WTC11 (cell line): ENCODE measurements at regions not wholly inside any gene's neighbourhood (a gene's known extent, or its start where the extent isn't known, plus 50 kb on each side); places are given as distances from the start of the nearest gene placed in this dataset.

Experiments used
- ATAC-seq: fragments of 200-7000 bp; cut with Tn5 transposase; 2 replicates; pipeline ENCODE4 v1.10.0; 2021; ENCODE audit warnings: mild to moderate bottlenecking, moderate library complexity
- CTCF ChIA-PET: fragments of 300-600 bp; sonication (Branson Sonifier 250); formaldehyde crosslinking; loops from one replicate; lab custom pipeline; 2021; ENCODE audit warnings: antibody characterized with exemption; lab: Charles Lee
- POLR2A ChIA-PET: fragments of 350-600 bp; sonication (Branson Sonifier 250); formaldehyde crosslinking; loops from one replicate; lab custom pipeline; 2021; ENCODE audit warnings: antibody characterized with exemption; lab: Charles Lee
- DNase-seq: peaks from one replicate; pipeline ENCODE4 v3.0.0; 2021; ENCODE audit warnings: low spot score
- H3K27ac Mint-ChIP-seq: 2 replicates; pipeline ENCODE4 v1.8.0; 2021; ENCODE audit warnings: mixed read lengths
- H3K27me3 Mint-ChIP-seq: 2 replicates; pipeline ENCODE4 v1.8.0; 2021; ENCODE audit warnings: low read depth, mild to moderate bottlenecking, moderate library complexity, mixed read lengths
- H3K36me3 Mint-ChIP-seq: 2 replicates; pipeline ENCODE4 v1.8.0; 2021; ENCODE audit warnings: mixed read lengths
- H3K4me1 Mint-ChIP-seq: 2 replicates; pipeline ENCODE4 v1.8.0; 2022; ENCODE audit warnings: mixed read lengths
- H3K4me3 Mint-ChIP-seq: 2 replicates; pipeline ENCODE4 v1.8.0; 2021; ENCODE audit warnings: mild to moderate bottlenecking, moderate library complexity, mixed read lengths
- H3K9me3 Mint-ChIP-seq: 2 replicates; pipeline ENCODE4 v1.8.0; 2021; ENCODE audit warnings: mixed read lengths
- ATF2 ChIP-seq: sonication (generic); formaldehyde crosslinking; IDR thresholded peaks from 2 replicates; pipeline ENCODE4 v1.8.1; 2022; ENCODE audit warnings: low read depth, missing genetic modification reagents, borderline replicate concordance
- CBFB ChIP-seq: sonication (generic); formaldehyde crosslinking; IDR thresholded peaks from 2 replicates; pipeline ENCODE4 v1.8.1; 2022; ENCODE audit warnings: mild to moderate bottlenecking, low read depth, missing genetic modification reagents
- ESRRA ChIP-seq: sonication (generic); formaldehyde crosslinking; IDR thresholded peaks from 2 replicates; pipeline ENCODE4 v1.8.1; 2022; ENCODE audit warnings: mild to moderate bottlenecking, missing genetic modification reagents, borderline replicate concordance
- GABPB1 ChIP-seq: sonication (generic); formaldehyde crosslinking; IDR thresholded peaks from 2 replicates; pipeline ENCODE4 v1.8.1; 2023; ENCODE audit warnings: mild to moderate bottlenecking, missing genetic modification reagents
- HMGA2 ChIP-seq: fragments of 250-450 bp; sonication (Bioruptor Pico); IDR thresholded peaks from 2 replicates; pipeline ENCODE4 v1.4.0; 2021; ENCODE audit warnings: mild to moderate bottlenecking, moderate library complexity
- IRF2 ChIP-seq: sonication (generic); formaldehyde crosslinking; IDR thresholded peaks from 2 replicates; pipeline ENCODE4 v1.8.0; 2022; ENCODE audit warnings: low read depth, missing genetic modification reagents, borderline replicate concordance
- MLX ChIP-seq: sonication (generic); formaldehyde crosslinking; IDR thresholded peaks from 2 replicates; pipeline ENCODE4 v1.8.1; 2023; ENCODE audit warnings: mild to moderate bottlenecking, missing genetic modification reagents, moderate library complexity
- NFE2L1 ChIP-seq: sonication (generic); formaldehyde crosslinking; IDR thresholded peaks from 2 replicates; pipeline ENCODE4 v1.8.1; 2023; ENCODE audit warnings: missing genetic modification reagents
- NR2C2 ChIP-seq: sonication (generic); formaldehyde crosslinking; IDR thresholded peaks from 2 replicates; pipeline ENCODE4 v1.8.0; 2022; ENCODE audit warnings: mild to moderate bottlenecking, missing genetic modification reagents
- PREB ChIP-seq: sonication (generic); formaldehyde crosslinking; IDR thresholded peaks from 2 replicates; pipeline ENCODE4 v1.8.1; 2022; ENCODE audit warnings: mild to moderate bottlenecking, missing genetic modification reagents, moderate library complexity, borderline replicate concordance
- PRRX2 ChIP-seq: fragments of 250-450 bp; sonication (Bioruptor Pico); IDR thresholded peaks from 2 replicates; pipeline ENCODE4 v1.8.0; 2021; ENCODE audit warnings: mild to moderate bottlenecking
- USF1 ChIP-seq: sonication (generic); formaldehyde crosslinking; IDR thresholded peaks from 2 replicates; pipeline ENCODE4 v1.8.0; 2022; ENCODE audit warnings: mild to moderate bottlenecking, missing genetic modification reagents
- ZNF121 ChIP-seq: sonication (generic); formaldehyde crosslinking; IDR thresholded peaks from 2 replicates; pipeline ENCODE4 v1.8.0; 2023; ENCODE audit warnings: missing genetic modification reagents
- ZNF396 ChIP-seq: fragments of 250-450 bp; sonication (Bioruptor Pico); IDR thresholded peaks from 2 replicates; pipeline ENCODE4 v1.8.0; 2021; ENCODE audit warnings: mild to moderate bottlenecking, moderate library complexity, borderline replicate concordance
- TF ChIP-seq, protein P1 (sequence below): sonication (generic); formaldehyde crosslinking; IDR thresholded peaks from 2 replicates; pipeline ENCODE4 v1.8.1; 2023; ENCODE audit warnings: mild to moderate bottlenecking, missing genetic modification reagents, borderline replicate concordance
- TF ChIP-seq, protein P2 (sequence below): sonication (generic); formaldehyde crosslinking; IDR thresholded peaks from 2 replicates; pipeline ENCODE4 v1.8.0; 2022; ENCODE audit warnings: mild to moderate bottlenecking, missing genetic modification reagents
- TF ChIP-seq, protein P3 (sequence below): sonication (generic); formaldehyde crosslinking; IDR thresholded peaks from 2 replicates; pipeline ENCODE4 v1.8.1; 2022; ENCODE audit warnings: mild to moderate bottlenecking, moderate library complexity, missing genetic modification reagents

DNA sequence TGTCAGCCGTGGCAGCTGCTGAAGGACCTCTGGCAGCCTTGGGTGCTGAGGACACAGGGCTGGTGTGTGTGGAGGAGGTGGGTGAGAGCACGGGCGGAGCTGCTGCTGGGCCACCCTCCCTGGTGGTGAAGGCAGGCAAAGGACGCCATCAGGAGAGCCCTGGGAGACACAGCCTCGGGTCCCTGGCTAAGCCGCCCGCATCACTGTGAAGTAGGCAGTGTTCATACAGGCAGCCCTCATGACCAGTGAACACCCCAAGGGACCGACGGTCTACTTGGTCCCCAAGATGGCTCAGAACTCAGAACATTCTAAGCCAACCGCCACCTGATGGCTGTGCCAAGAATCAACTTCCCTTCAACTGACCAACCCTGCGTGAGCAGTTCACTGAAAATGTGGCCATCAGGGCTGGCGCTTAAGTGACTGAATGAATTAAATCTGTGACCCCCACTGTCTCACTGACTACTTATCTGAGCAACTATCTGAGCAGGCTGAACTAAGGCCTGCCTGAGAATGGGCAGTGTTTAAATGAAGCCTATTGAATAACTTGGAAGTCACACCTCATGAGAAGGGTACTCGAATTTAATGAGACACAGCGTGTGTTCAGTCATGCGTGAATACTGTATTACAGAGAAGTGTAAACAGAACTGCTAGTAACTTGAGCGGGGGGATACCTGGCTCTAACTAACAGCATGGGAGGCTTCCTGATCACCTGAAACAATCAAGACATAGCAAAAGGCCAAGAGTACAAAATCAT is 54.7 kb upstream of the SIMC1 start (continued):
- TF ChIP-seq, protein P1, sequence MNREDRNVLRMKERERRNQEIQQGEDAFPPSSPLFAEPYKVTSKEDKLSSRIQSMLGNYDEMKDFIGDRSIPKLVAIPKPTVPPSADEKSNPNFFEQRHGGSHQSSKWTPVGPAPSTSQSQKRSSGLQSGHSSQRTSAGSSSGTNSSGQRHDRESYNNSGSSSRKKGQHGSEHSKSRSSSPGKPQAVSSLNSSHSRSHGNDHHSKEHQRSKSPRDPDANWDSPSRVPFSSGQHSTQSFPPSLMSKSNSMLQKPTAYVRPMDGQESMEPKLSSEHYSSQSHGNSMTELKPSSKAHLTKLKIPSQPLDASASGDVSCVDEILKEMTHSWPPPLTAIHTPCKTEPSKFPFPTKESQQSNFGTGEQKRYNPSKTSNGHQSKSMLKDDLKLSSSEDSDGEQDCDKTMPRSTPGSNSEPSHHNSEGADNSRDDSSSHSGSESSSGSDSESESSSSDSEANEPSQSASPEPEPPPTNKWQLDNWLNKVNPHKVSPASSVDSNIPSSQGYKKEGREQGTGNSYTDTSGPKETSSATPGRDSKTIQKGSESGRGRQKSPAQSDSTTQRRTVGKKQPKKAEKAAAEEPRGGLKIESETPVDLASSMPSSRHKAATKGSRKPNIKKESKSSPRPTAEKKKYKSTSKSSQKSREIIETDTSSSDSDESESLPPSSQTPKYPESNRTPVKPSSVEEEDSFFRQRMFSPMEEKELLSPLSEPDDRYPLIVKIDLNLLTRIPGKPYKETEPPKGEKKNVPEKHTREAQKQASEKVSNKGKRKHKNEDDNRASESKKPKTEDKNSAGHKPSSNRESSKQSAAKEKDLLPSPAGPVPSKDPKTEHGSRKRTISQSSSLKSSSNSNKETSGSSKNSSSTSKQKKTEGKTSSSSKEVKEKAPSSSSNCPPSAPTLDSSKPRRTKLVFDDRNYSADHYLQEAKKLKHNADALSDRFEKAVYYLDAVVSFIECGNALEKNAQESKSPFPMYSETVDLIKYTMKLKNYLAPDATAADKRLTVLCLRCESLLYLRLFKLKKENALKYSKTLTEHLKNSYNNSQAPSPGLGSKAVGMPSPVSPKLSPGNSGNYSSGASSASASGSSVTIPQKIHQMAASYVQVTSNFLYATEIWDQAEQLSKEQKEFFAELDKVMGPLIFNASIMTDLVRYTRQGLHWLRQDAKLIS (CRISPR knock-in tag): no peak

DNA sequence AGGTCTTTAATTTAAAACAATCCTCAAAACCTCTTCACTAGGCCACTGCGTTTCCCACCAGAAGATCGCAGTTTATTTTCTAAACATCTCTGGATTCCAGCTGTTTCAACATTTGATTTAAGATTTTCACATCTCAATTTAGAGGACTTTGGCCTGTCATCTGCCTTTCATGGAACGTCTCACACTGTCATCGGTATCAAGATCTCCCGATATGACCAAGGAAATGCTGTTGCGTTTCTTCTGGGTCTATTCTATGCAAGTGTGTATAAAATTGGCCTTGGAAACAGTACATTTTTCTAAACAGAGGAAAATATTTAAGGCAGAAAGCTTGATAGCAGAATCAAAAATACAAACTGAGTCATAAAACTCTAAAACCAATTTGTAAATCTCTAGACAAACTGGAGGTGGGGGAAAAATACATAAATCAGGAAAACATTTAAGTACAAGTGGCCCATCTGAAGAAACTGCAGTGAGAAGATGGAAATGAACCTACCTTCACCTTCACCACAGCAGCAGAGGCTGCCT is 53.6 kb upstream of the SIMC1 start:
- ATAC-seq (no peak), DNase-seq (no peak)
- H3K4me1 Mint-ChIP-seq: peaks cover 9% of the 10 kb centered on the region
- H3K9me3 Mint-ChIP-seq: no peaks in the 10 kb centered on the region
- H3K27me3 Mint-ChIP-seq: peaks cover 15% of the 10 kb centered on the region
- POLR2A ChIA-PET: no interaction called here
- no peak overlapping the region for H3K27ac Mint-ChIP-seq
- no peaks in the 10 kb centered on the region for H3K36me3 Mint-ChIP-seq
- no peak overlapping the region for H3K4me3 Mint-ChIP-seq
- CTCF ChIA-PET: no interaction called here
- TF ChIP-seq, protein P2, sequence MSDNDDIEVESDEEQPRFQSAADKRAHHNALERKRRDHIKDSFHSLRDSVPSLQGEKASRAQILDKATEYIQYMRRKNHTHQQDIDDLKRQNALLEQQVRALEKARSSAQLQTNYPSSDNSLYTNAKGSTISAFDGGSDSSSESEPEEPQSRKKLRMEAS: no peak
- no peak for TF ChIP-seq ZNF396 (CRISPR knock-in tag)
- TF ChIP-seq, protein P3, sequence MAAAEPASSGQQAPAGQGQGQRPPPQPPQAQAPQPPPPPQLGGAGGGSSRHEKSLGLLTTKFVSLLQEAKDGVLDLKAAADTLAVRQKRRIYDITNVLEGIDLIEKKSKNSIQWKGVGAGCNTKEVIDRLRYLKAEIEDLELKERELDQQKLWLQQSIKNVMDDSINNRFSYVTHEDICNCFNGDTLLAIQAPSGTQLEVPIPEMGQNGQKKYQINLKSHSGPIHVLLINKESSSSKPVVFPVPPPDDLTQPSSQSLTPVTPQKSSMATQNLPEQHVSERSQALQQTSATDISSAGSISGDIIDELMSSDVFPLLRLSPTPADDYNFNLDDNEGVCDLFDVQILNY (CRISPR knock-in tag): no peak
- TF ChIP-seq ESRRA (CRISPR knock-in tag): no peak
- no peak for TF ChIP-seq NFE2L1 (CRISPR knock-in tag)
- TF ChIP-seq ZNF121: no peak
- TF ChIP-seq PRRX2 (CRISPR knock-in tag): no peak
- no peak for TF ChIP-seq IRF2 (CRISPR knock-in tag)
- no peak for TF ChIP-seq PREB
- no peak for TF ChIP-seq GABPB1 (CRISPR knock-in tag)
- TF ChIP-seq NR2C2 (CRISPR knock-in tag): no peak
- no peak for TF ChIP-seq USF1 (CRISPR knock-in tag)
- no peak for TF ChIP-seq ATF2 (CRISPR knock-in tag)
- TF ChIP-seq HMGA2 (CRISPR knock-in tag): no peak
- TF ChIP-seq MLX: no peak
- TF ChIP-seq CBFB (CRISPR knock-in tag): no peak
- TF ChIP-seq, all 79 proteins: peak for 0
